ENCODE measurements at regions not wholly inside any gene's neighbourhood (a gene's known extent, or its start where the extent isn't known, plus 50 kb on each side); places are given as distances from the start of the nearest gene placed in this dataset.
A peak's percentile ranks its signal among the peaks of the same experiment; 100 is the strongest.

DNA sequence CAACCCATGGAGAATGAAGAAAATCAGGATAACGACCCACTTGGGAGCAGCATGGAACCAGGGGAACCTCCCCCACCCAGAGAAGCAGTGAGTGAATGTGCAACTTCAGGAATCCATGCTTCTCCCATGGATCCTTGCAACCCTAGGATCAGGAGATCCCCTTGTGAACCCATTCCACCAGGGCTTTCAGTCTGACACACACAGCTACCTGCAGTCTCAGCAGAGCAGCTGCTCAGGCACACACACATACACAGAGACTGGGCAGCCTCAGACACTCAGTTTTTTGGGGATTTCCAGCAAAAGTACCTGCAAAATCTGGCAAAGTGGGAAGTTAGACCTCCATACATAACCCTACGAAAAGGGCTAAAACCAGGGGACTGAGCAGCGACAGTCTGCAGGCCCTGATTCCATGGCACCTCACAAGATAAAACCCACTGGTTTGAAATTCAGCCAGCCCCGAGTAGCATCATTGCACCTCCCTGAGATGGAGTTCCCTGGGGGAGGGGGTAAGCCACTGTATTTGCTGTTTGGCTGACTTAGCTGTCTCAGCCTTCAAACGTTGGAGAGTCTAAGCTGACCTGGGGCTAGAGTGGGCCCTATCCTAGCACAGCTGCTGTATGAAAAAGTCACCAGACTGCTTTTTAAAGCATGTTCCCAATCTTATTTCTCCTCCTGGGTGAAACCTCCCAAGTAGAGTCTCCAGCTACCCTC, 737.5 kb upstream of the NDST4 start:
- H3K4me1 Mint-ChIP-seq: no peaks in the 10 kb centered on the region
- no peak overlapping the region for H3K4me3 Mint-ChIP-seq
- H3K36me3 Mint-ChIP-seq: no peaks in the 10 kb centered on the region
- H3K9me3 Mint-ChIP-seq: peaks cover 0 to 9% (median 0%) of the 10 kb centered on the region in 3 donors
- no peaks in the 10 kb centered on the region for H3K27me3 Mint-ChIP-seq
- peak overlapping the region in 1 of 3 donors; percentile 60 for H3K27ac Mint-ChIP-seq

DNA sequence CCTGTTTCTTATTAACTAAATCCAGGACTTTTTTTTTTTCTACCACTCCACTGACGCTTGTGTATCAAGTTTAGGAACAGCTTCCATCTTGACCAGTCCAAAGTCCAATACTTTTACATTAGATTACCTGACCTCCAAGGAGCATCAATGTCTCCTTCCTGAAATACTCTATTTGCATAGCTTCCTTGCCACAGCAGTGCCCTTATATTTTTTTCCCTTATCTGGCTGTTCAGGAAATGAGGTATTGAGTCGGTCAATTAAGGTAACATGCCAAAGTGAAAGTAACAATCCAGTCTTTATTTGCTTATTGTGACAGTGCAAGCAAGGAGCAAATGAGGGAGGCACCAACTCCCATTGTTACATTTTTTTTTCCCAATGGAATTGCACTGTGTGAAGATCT, 730.8 kb upstream of the NDST4 start:
- Mint-ChIP-seq H3K4me1 (no peaks in the 10 kb centered on the region), H3K4me3 (no peak overlapping the region), H3K27me3 (no peaks in the 10 kb centered on the region), H3K27ac (no peak overlapping the region), H3K36me3 (no peaks in the 10 kb centered on the region), H3K9me3 (peaks cover 0 to 10% (median 7%) of the 10 kb centered on the region in 3 donors)

DNA sequence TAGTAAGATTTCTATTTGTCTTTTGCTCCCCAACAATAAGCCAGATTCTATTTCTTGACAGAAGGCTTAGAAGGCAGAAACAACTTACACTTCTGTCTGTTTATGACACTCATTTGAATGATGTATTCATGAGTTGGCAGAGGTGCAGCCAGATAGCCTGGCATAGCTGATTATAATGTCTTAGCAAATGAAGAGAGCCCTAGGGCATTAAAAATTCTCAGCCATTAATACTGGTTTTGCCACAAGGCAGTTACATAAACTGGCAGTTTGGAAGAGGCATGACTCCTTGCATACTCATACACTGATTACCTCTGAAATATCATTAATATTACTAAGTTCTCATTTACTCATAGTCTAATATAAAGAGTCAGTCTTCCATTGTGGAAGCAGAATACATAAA, 728.5 kb upstream of the NDST4 start:
- Mint-ChIP-seq H3K4me3 (no peak overlapping the region), H3K4me1 (no peaks in the 10 kb centered on the region), H3K27ac (no peak overlapping the region), H3K36me3 (no peaks in the 10 kb centered on the region), H3K9me3 (peaks cover 2 to 19% (median 14%) of the 10 kb centered on the region in 3 donors), H3K27me3 (no peaks in the 10 kb centered on the region)

DNA sequence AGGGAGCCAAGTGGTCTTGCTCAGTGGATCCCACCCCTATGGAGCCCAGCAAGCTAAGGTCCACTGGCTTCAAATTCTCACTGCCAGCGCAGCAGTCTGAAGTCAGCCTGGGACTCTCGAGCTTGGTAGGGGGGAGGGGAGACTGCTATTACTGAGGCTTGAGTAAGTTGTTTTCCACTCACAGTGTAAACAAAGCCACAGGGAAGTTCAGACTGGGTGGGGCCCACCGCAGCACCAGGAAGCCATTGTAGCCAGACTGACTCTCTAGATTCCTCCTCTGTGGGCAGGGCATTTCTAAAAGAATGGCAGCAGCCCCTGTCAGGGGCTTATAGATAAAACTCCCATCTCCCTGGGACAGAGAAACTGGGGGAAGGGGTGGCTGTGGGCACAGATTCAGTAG, 721.0 kb upstream of the NDST4 start:
- Mint-ChIP-seq H3K4me1 (no peaks in the 10 kb centered on the region), H3K4me3 (no peak overlapping the region), H3K9me3 (peaks cover 6 to 31% (median 9%) of the 10 kb centered on the region in 3 donors), H3K36me3 (no peaks in the 10 kb centered on the region), H3K27ac (no peak overlapping the region), H3K27me3 (no peaks in the 10 kb centered on the region)

DNA sequence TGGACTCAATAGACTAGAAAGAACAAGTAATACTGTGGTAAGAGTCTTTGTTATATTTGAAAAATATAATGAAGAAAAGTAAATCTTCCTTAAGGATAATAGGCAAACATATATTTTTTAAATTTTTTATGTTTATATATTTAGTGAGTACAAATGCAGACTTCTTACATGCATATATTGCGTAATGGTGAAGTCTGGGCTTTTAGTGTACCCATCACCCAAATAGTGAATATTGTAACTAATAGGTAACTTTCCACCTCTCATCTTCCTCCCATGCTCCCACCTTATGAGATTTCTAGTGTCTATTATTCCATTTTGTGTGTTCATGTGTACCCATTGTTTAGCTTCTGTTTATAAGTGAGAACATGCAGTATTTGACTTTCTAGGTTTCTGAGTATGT, 711.2 kb upstream of the NDST4 start:
- Mint-ChIP-seq H3K27me3 (no peaks in the 10 kb centered on the region), H3K27ac (no peak overlapping the region), H3K4me1 (no peaks in the 10 kb centered on the region), H3K36me3 (no peaks in the 10 kb centered on the region), H3K4me3 (no peak overlapping the region), H3K9me3 (peaks cover 0 to 6% (median 0%) of the 10 kb centered on the region in 3 donors)

DNA sequence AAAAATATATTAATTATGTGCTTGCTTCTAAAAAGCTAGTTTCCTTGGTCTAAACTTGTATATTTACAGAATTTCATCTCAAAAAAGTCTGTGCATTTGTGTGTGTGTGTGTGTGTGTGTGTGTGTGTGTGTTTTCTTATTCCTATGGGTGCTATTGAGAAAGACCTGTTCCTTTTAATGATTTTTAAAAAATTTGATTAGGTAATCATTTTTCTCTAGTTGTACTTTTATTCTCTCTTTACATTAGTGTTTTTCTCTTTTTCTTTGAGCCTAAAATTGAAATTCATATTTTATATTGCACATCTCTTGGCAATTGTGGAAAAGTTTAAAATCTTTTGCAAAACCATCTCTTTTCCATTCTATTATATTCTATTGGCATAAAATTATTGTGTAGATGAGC, 690.4 kb upstream of the NDST4 start:
- Mint-ChIP-seq H3K4me3 (no peak overlapping the region), H3K36me3 (no peaks in the 10 kb centered on the region), H3K9me3 (peaks cover 0 to 4% (median 2%) of the 10 kb centered on the region in 3 donors), H3K27me3 (no peaks in the 10 kb centered on the region), H3K4me1 (no peaks in the 10 kb centered on the region), H3K27ac (no peak overlapping the region)

DNA sequence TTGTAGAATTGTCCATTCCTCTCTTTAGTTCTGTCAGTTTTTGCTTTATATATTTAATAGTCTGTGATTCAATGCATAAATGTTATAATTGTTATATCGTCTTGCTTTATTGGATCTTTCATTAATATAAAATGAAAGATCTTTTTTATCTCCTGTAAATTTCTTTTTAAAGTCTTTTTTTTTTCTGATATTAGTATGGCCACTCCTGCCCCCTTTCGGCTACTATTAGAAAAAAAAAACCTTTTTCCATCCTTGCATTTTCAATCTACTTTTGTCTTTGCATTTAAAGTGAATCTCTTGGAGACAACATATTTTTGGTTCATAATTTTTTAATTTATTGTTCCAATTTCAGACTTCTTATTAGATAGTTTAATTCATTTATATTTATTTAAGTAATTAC, 677.4 kb upstream of the NDST4 start:
- H3K27me3 Mint-ChIP-seq: no peaks in the 10 kb centered on the region
- peaks cover 0 to 3% (median 3%) of the 10 kb centered on the region in 3 donors for H3K9me3 Mint-ChIP-seq
- no peak overlapping the region for H3K27ac Mint-ChIP-seq
- H3K4me3 Mint-ChIP-seq: no peak overlapping the region
- H3K4me1 Mint-ChIP-seq: no peaks in the 10 kb centered on the region
- H3K36me3 Mint-ChIP-seq: no peaks in the 10 kb centered on the region

DNA sequence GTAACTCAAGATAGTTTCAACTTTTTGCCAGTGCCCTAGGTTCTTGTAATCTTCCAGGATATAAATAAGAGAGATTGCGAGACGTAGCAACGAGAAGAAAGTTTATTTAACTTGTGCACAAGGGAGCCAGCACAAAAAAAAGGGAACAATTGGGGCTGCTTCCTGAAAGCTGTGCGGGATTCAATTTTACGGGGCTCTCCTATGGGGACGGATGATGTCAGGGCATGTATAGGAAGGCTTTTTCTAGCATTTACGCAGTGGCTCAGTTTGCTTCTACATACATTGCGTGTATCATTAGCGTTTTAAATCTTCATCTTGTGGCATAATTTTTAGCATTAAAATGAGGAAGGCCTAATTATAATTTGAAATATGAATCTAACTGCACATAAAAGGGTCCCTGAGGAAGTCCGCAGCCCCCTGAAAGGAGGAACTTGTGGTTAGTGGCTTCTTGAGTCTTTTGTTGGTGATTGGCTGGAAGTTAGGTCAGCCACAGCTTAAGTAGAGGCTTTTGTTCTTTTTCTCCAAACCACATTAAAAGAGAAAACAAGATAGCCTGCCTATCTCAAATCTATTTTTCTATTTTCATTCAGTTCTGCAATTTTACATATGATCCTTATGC, 668.2 kb upstream of the NDST4 start:
- H3K4me3 Mint-ChIP-seq: no peak overlapping the region

DNA sequence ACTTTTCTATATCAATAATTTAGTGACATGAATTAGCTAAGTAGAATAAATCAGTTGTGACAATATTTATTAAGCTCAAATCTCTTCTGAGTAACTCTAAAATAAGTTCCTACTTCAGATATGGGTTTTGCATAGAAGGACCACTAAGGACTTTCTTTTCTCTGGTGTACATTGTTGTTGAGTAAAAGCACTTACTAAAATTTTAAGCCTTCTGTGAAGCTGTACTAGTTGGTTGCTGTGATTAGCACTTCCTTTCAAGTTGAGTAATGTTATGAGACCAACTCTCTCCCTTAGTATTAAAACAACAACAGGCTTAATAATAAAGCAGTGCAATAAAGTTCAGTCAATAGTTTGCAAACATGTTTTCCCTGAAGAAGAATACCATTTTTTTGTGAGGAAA, 667.4 kb upstream of the NDST4 start:
- Mint-ChIP-seq H3K9me3 (no peaks in the 10 kb centered on the region), H3K4me1 (peaks cover 0 to 2% (median 0%) of the 10 kb centered on the region in 3 donors), H3K36me3 (no peaks in the 10 kb centered on the region), H3K4me3 (no peak overlapping the region), H3K27ac (no peak overlapping the region), H3K27me3 (no peaks in the 10 kb centered on the region)

More for the DNA sequence above, 668.2 kb upstream of the NDST4 start:
- no peak overlapping the region for H3K27ac Mint-ChIP-seq
- H3K27me3 Mint-ChIP-seq: no peaks in the 10 kb centered on the region
- no peaks in the 10 kb centered on the region for H3K9me3 Mint-ChIP-seq
- peaks cover 0 to 2% (median 0%) of the 10 kb centered on the region in 3 donors for H3K4me1 Mint-ChIP-seq
- H3K36me3 Mint-ChIP-seq: no peaks in the 10 kb centered on the region

DNA sequence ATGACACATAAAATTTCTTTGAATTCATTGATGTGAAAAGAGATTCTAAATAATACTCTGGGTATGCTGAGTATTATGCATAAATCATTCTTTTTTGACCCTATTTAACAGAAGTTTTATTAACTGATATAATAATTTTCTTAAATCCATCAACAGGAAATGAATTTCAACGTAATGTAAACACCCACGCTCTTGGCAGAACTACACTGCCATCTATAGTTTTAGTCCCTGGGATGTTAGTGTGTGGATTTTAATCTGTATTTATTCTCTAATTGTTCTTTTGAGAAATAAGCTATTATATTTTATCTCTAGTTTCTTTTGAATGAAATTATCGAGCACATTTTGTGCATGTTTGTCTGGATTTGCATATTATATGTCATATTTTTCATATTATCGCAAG, 666.8 kb upstream of the NDST4 start:
- Mint-ChIP-seq H3K36me3 (no peaks in the 10 kb centered on the region), H3K4me1 (peaks cover 0 to 2% (median 0%) of the 10 kb centered on the region in 3 donors), H3K9me3 (no peaks in the 10 kb centered on the region), H3K27ac (no peak overlapping the region), H3K27me3 (no peaks in the 10 kb centered on the region), H3K4me3 (no peak overlapping the region)

DNA sequence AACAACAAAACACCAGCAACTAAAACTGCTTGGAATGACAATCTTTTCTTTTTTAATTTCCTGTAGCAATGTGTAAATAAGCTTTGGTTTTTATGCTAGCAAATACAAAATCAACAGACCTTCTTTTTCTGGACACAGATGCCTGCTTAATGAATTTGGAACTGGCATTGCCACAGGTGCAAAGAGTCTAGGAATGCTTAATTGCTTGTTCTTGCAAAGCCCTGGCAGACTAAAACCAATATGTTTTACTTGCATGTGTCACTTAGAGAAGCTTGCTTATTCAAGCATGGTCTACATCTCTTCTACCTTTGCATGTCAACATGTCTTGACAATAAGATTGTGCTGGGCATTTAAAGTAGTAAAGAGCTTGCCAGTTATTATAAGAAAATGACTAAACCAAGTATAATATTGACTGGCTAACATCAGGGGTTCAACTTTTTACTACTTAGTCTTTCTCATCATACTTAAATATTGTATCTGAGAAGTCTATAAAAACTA, 656.7 kb upstream of the NDST4 start:
- Mint-ChIP-seq H3K4me1 (no peaks in the 10 kb centered on the region), H3K27ac (no peak overlapping the region), H3K4me3 (no peak overlapping the region), H3K27me3 (no peaks in the 10 kb centered on the region), H3K9me3 (no peaks in the 10 kb centered on the region), H3K36me3 (peaks cover 3% of the 10 kb centered on the region)

DNA sequence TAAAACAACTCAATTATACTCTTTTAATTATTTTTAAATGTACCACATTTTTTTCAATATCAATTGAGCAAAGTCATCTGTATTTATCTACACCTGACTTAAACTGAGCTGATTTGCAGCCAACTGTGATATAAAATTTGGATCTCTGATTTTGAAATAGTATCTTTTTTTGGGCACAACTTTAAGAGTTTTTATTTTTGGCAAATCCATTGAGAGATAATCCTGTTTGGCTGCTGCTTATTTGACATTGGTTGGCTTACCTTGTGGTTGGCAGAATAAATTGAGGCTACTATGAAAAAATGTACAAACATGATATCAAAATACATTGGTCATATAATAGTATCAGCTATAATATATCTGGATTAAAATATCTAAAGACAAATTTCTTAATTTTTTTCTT, 656.0 kb upstream of the NDST4 start:
- Mint-ChIP-seq H3K4me3 (no peak overlapping the region), H3K4me1 (no peaks in the 10 kb centered on the region), H3K27ac (no peak overlapping the region), H3K36me3 (peaks cover 3% of the 10 kb centered on the region), H3K9me3 (no peaks in the 10 kb centered on the region), H3K27me3 (no peaks in the 10 kb centered on the region)

DNA sequence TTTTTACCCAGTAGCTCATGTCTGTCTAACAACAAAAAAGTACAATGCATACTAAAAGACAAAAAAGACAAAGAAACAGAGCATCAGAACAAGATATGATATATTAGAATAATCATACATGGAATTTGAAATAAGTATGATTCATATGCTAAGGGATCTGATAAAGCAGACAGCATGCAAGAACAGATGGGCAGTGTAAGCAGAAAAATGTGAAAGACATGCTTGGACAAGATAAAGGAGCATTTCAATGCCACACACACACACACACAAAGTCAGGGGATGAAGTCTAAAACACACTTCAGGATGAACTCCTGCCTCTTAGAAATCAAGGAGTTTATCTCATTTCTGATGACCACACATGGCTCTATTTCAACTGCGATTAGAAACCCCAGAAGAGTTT, 649.6 kb upstream of the NDST4 start:
- Mint-ChIP-seq H3K27me3 (no peaks in the 10 kb centered on the region), H3K27ac (no peak overlapping the region), H3K4me1 (no peaks in the 10 kb centered on the region), H3K9me3 (peaks cover 0 to 5% (median 0%) of the 10 kb centered on the region in 3 donors), H3K36me3 (peaks cover 3% of the 10 kb centered on the region), H3K4me3 (no peak overlapping the region)

DNA sequence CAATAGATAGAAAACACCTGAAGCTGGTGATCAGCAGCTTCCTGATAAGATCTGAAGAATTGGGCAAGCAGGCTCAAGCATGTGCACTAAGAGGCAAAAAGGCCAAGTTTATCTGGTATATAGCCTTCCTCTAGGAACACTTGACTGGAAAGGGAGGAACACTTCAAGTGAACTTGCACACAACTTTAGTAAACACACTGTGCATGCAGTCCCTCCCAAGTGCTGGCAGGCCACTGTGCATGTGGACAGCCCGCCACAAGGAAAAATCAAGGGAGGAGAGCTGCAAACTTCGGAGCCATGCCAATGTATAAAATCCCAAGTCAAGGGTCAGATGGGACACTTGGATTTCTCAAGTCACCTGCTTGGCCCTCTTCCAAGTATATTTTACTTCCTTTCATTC, 645.8 kb upstream of the NDST4 start:
- peaks cover 0 to 8% (median 4%) of the 10 kb centered on the region in 3 donors for H3K9me3 Mint-ChIP-seq
- H3K4me1 Mint-ChIP-seq: no peaks in the 10 kb centered on the region
- H3K4me3 Mint-ChIP-seq: no peak overlapping the region
- no peaks in the 10 kb centered on the region for H3K27me3 Mint-ChIP-seq
- no peak overlapping the region for H3K27ac Mint-ChIP-seq
- no peaks in the 10 kb centered on the region for H3K36me3 Mint-ChIP-seq

DNA sequence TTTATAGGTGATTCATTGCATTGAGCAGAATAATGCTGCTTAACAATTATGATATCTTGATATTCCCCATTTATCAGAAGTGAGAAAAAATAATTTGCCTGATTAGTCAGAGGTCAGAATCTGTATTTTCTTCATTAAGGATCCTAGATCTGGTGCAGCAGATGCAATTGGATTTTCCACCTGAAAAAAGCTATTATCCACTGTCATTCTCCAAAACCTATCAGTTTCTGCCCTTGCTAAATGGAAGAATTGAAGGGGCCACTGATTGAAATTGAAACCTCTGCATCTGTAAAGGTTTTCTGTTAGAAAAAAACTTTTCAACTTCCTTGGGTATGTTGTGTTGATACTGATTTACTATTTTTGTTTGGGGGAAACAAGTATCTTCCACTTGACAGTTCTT, 636.0 kb upstream of the NDST4 start:
- peaks cover 3 to 18% (median 7%) of the 10 kb centered on the region in 3 donors for H3K9me3 Mint-ChIP-seq
- H3K27ac Mint-ChIP-seq: no peak overlapping the region
- H3K4me3 Mint-ChIP-seq: no peak overlapping the region
- H3K4me1 Mint-ChIP-seq: no peaks in the 10 kb centered on the region
- no peaks in the 10 kb centered on the region for H3K27me3 Mint-ChIP-seq
- no peaks in the 10 kb centered on the region for H3K36me3 Mint-ChIP-seq

DNA sequence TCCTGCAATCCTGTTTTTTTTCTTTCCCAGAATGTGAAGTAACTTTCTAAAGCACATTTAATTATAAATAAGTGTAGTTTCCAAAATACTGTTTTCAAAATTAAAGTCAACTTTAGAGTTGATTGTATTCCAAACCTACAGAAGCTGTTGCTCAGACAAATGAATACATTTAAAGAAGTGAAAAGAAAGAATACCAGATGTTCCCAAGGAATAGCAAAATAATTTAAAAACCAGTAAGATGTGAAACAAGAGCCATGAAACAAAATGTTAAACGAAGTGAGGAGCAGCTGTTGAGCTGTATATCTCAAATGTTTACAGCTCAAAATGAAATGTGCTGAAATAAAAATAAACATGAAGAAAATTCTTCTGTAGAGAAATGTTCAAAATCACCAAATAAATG, 627.4 kb upstream of the NDST4 start:
- H3K4me3 Mint-ChIP-seq: no peak overlapping the region
- no peak overlapping the region for H3K27ac Mint-ChIP-seq
- no peaks in the 10 kb centered on the region for H3K27me3 Mint-ChIP-seq
- H3K9me3 Mint-ChIP-seq: peaks cover 0 to 3% (median 1%) of the 10 kb centered on the region in 3 donors
- H3K36me3 Mint-ChIP-seq: no peaks in the 10 kb centered on the region
- no peaks in the 10 kb centered on the region for H3K4me1 Mint-ChIP-seq
